B cell (primary cell): ENCODE measurements at regions not wholly inside any gene's neighbourhood (a gene's known extent, or its start where the extent isn't known, plus 50 kb on each side); places are given as distances from the start of the nearest gene placed in this dataset.

Experiments
- ATAC-seq: fragments of 200-7000 bp; cut with Tn5 transposase; one replicate; pipeline ENCODE4 v1.10.0; 2021; ENCODE audit warnings: low read depth, mild to moderate bottlenecking, moderate number of reproducible peaks, moderate library complexity
- CTCF ChIA-PET: fragments of 350-600 bp; sonication (Branson Sonifier 250); formaldehyde crosslinking; loops from one replicate; lab custom pipeline; 2021; ENCODE audit warnings: antibody characterized with exemption, inconsistent platforms; lab: Charles Lee
- POLR2A ChIA-PET: fragments of 350-600 bp; sonication (Branson Sonifier 250); formaldehyde crosslinking; loops from one replicate; lab custom pipeline; 2021; ENCODE audit warnings: antibody characterized with exemption; lab: Charles Lee
- DNase-seq: peaks from one replicate; pipeline ENCODE4 v3.0.0; 2013
- H2AFZ ChIP-seq: 2 replicates; pipeline ENCODE4 v1.6.1; 2012; ENCODE audit warnings: mild to moderate bottlenecking, low read depth, low read length; ENCODE audit not compliant: insufficient read depth, poor library complexity, severe bottlenecking
- H3K27ac ChIP-seq, 2 donors: 1 replicate in 1 of 2; 2 replicates in 1 of 2; pipeline ENCODE4 v1.5.1; 2012 to 2013; ENCODE audit warnings: low read length in 2 of 2, mild to moderate bottlenecking in 2 of 2, moderate library complexity in 1 of 2
- H3K27me3 ChIP-seq, 4 experiments: fragments of 200-600 bp in 1 of 4; sonication (generic) in 1 of 4; replicated peaks in 1 of 4; 1 replicate in 2 of 4; 2 replicates in 2 of 4; pipeline versions ENCODE4 v1.6.1 to v1.7.0; 2013 to 2016; ENCODE audit warnings: low read length in 3 of 4, mild to moderate bottlenecking in 2 of 4, mixed read lengths in 1 of 4, moderate library complexity in 1 of 4; ENCODE audit not compliant: insufficient read depth in 4 of 4, control insufficient read depth in 3 of 4; ENCODE audit errors: control extremely low read depth in 1 of 4
- H3K36me3 ChIP-seq, 2 experiments: replicated peaks in 1 of 2; 1 replicate in 1 of 2; 2 replicates in 1 of 2; pipeline versions ENCODE4 v1.6.1 to v1.7.1; 2013; ENCODE audit warnings: low read length in 1 of 2; ENCODE audit not compliant: insufficient read depth in 2 of 2, control insufficient read depth in 1 of 2; ENCODE audit errors: control extremely low read depth in 1 of 2, extremely low read depth in 1 of 2
- H3K4me1 ChIP-seq, 2 donors: fragments of 200-600 bp in 1 of 2; sonication (generic) in 1 of 2; 1 replicate in 1 of 2; 2 replicates in 1 of 2; pipeline versions ENCODE4 v1.5.1 to v1.6.1; 2013 to 2017; ENCODE audit warnings: low read length in 2 of 2; ENCODE audit not compliant: control insufficient read depth in 2 of 2, insufficient read depth in 2 of 2
- H3K4me2 ChIP-seq: replicated peaks from 2 replicates; pipeline ENCODE3; 2012; ENCODE audit warnings: mild to moderate bottlenecking, low read depth, low read length; ENCODE audit not compliant: poor library complexity, severe bottlenecking
- H3K4me3 ChIP-seq, 5 experiments: fragments of 200-600 bp in 1 of 5; sonication (generic) in 1 of 5; 1 replicate in 3 of 5; 2 replicates in 2 of 5; pipeline versions ENCODE4 v1.5.1 to v1.7.0; 2011 to 2016; ENCODE audit warnings: low read length in 4 of 5, mild to moderate bottlenecking in 4 of 5, low read depth in 2 of 5, control low read depth in 1 of 5, moderate library complexity in 1 of 5; ENCODE audit not compliant: insufficient read depth in 1 of 5; ENCODE audit errors: control extremely low read depth in 1 of 5, extremely low read depth in 1 of 5
- H3K79me2 ChIP-seq: fragments of 200-600 bp; sonication (generic); one replicate; pipeline ENCODE4 v1.6.0; 2016; ENCODE audit warnings: low read length; ENCODE audit not compliant: control insufficient read depth, insufficient read depth
- H3K9ac ChIP-seq: fragments of 200-600 bp; sonication (generic); 2 replicates; pipeline ENCODE4 v1.6.1; 2017; ENCODE audit warnings: mild to moderate bottlenecking, low read length, moderate library complexity
- H3K9me3 ChIP-seq, 3 donors: one replicate each; pipeline versions ENCODE4 v1.6.1 to v1.7.1; 2013; ENCODE audit warnings: low read length in 2 of 3; ENCODE audit not compliant: control insufficient read depth in 2 of 3, insufficient read depth in 1 of 3; ENCODE audit errors: control extremely low read depth in 1 of 3
- H4K20me1 ChIP-seq: 2 replicates; pipeline ENCODE4 v1.6.0; 2012; ENCODE audit warnings: mild to moderate bottlenecking, low read length; ENCODE audit not compliant: insufficient read depth, control insufficient read depth, poor library complexity, severe bottlenecking
- H3K27ac Mint-ChIP-seq: one replicate; pipeline ENCODE4 v1.8.0; 2021; ENCODE audit warnings: mixed read lengths
- H3K27me3 Mint-ChIP-seq: one replicate; pipeline ENCODE4 v1.8.0; 2021; ENCODE audit warnings: mixed read lengths
- H3K4me1 Mint-ChIP-seq: one replicate; pipeline ENCODE4 v1.8.0; 2021; ENCODE audit warnings: mixed read lengths
- H3K4me3 Mint-ChIP-seq: one replicate; pipeline ENCODE4 v1.8.0; 2021; ENCODE audit warnings: mixed read lengths
- H3K9me3 Mint-ChIP-seq: one replicate; pipeline ENCODE4 v1.8.0; 2022; ENCODE audit warnings: mixed read lengths; ENCODE audit not compliant: insufficient read depth
- CTCF ChIP-seq: fragments of 200-600 bp; IDR thresholded peaks from one replicate; pipeline ENCODE4 v1.8.0; 2022; ENCODE audit warnings: antibody characterized with exemption, mild to moderate bottlenecking
- EZH2 ChIP-seq: IDR thresholded peaks from 2 replicates; pipeline ENCODE4 v1.6.1; 2012; ENCODE audit warnings: borderline replicate concordance, low read depth, mild to moderate bottlenecking, moderate library complexity, low read length; ENCODE audit not compliant: insufficient read depth, poor library complexity, severe bottlenecking
- WGBS: methylation state at CpG from one replicate; pipeline ENCODE4 v1.1.5; 2013; ENCODE audit warnings: missing lambda C conversion rate; ENCODE audit not compliant: insufficient coverage; 5-methylcytosine and 5-hydroxymethylcytosine counted together
- intact Hi-C: fragments of 100-400 bp; cut with micrococcal nuclease; formaldehyde crosslinking; loops from one replicate; pipeline ENCODE4 v1.10.0; 2022

- whole genome bisulfite sequencing: no CpG with 5 or more reads among the region's 1 CpG
- Histone ChIP-seq H3K4me2 (no peak overlapping the region), H2AFZ (no peak overlapping the region), H3K27ac (no peak overlapping the region), H3K27me3 (no peaks in the 10 kb centered on the region), H3K4me3 (no peak overlapping the region), H3K4me1 (peaks cover 9 to 10% of the 10 kb centered on the region in 2 donors), H3K9me3 (no peaks in the 10 kb centered on the region), H3K36me3 (no peaks in the 10 kb centered on the region), H3K9ac (no peak overlapping the region), H3K79me2 (no peaks in the 10 kb centered on the region), H4K20me1 (no peaks in the 10 kb centered on the region)
- no peaks in the 10 kb centered on the region for H3K9me3 Mint-ChIP-seq
- DNase-seq: no peak
- H3K27me3 Mint-ChIP-seq: no peaks in the 10 kb centered on the region
- H3K4me1 Mint-ChIP-seq: peaks cover 9% of the 10 kb centered on the region
- ATAC-seq: no peak
- H3K4me3 Mint-ChIP-seq: no peak overlapping the region
- TF ChIP-seq CTCF (no peak), EZH2 (no peak)
- intact Hi-C loops: no loop called here
- H3K27ac Mint-ChIP-seq: no peak overlapping the region
- POLR2A ChIA-PET: no interaction called here
- CTCF ChIA-PET: no interaction called here
Observed at GRCh38 chrX:15918003-15918402, 63.4 kb upstream of the AP1S2 start.

GRCh38 chrX:15916704-15917084 lies 62.1 kb upstream of the AP1S2 start:
- peaks cover 14% of the 10 kb centered on the region for H3K4me1 Mint-ChIP-seq
- H3K36me3 ChIP-seq: no peaks in the 10 kb centered on the region
- H3K27me3 Mint-ChIP-seq: no peaks in the 10 kb centered on the region
- H3K4me3 ChIP-seq: no peak overlapping the region
- ChIA-PET POLR2A (no interaction called here), CTCF (no interaction called here)
- WGBS: 37% methylated on average over 2 of the region's 4 CpGs
- H3K27me3 ChIP-seq: no peaks in the 10 kb centered on the region
- H3K4me1 ChIP-seq: peaks cover 11% of the 10 kb centered on the region in 2 donors
- no peak for DNase-seq
- no peak overlapping the region for H3K27ac ChIP-seq
- no peaks in the 10 kb centered on the region for H3K9me3 Mint-ChIP-seq
- no peak overlapping the region for H3K4me3 Mint-ChIP-seq
- TF ChIP-seq EZH2 (no peak), CTCF (no peak)
- ATAC-seq: no peak
- H3K4me2 ChIP-seq: no peak overlapping the region
- intact Hi-C loops: no loop called here
- H2AFZ ChIP-seq: peak overlapping the region; percentile 10
- H4K20me1 ChIP-seq: no peaks in the 10 kb centered on the region
- H3K79me2 ChIP-seq: no peaks in the 10 kb centered on the region
- no peak overlapping the region for H3K9ac ChIP-seq
- no peaks in the 10 kb centered on the region for H3K9me3 ChIP-seq
- no peak overlapping the region for H3K27ac Mint-ChIP-seq
